ENCODE measurements at regions not wholly inside any gene's neighbourhood (a gene's known extent, or its start where the extent isn't known, plus 50 kb on each side); places are given as distances from the start of the nearest gene placed in this dataset.

DNA sequence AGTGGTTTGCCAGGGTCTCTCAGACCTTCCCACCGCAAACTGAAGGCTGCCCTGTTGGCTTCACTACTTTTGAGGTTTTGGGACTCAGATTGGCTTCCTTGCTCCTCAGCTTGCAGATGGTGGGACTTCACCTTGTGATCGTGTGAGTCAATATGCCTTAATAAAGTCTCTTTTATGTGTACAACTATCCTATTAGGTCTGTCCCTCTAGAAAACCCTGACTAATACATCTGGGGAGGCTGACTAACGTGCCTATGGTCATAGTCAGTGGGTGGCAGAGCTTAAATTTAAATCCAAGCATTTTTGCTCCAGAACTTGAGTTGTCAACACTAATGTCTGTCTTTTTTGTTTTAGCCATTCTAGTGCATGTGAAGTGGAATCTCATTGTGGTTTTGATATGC, 76.5 kb upstream of the CHODL start:
- Mint-ChIP-seq H3K36me3 (ENCODE audit: low read depth) (no peaks in the 10 kb centered on the region), H3K4me3 (no peak overlapping the region), H3K27ac (no peak overlapping the region), H3K4me1 (no peaks in the 10 kb centered on the region), H3K9me3 (no peaks in the 10 kb centered on the region), H3K27me3 (ENCODE audit: low read depth) (no peaks in the 10 kb centered on the region)
- no peak for TF ChIP-seq CTCF (IDR thresholded peaks at IDR 0.05; ENCODE audit: unreplicated experiment in 3 of 3)

- TF ChIP-seq CTCF (IDR thresholded peaks at IDR 0.05; ENCODE audit: unreplicated experiment in 3 of 3): no peak
- H3K4me3 Mint-ChIP-seq: no peak overlapping the region
- no peaks in the 10 kb centered on the region for H3K9me3 Mint-ChIP-seq
- H3K27ac Mint-ChIP-seq: no peak overlapping the region
- H3K27me3 Mint-ChIP-seq (ENCODE audit: low read depth): no peaks in the 10 kb centered on the region
- H3K4me1 Mint-ChIP-seq: no peaks in the 10 kb centered on the region
- H3K36me3 Mint-ChIP-seq (ENCODE audit: low read depth): no peaks in the 10 kb centered on the region
Measured at GRCh38 chr21:18164933-18165332, 79.7 kb upstream of the CHODL start.

DNA sequence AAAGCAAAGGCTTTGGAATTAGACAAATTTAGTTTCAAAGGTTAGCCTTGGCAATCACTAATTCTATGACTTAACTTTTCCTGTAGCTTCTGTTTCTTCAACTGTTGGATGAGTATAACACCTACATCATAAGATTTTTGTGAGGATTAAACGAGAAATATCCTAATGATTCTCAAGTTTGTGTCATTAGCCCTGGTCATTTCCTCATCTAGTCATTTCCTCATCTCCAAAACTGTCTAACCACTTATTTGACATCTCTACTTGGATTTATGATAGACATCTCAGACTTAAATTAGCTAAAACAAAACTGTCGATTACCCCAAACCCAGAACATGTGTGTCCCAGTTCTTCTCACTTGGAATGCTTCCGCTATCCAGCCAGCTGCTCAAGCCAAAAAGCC, 80.2 kb upstream of the CHODL start:
- no peak for TF ChIP-seq CTCF (IDR thresholded peaks at IDR 0.05; ENCODE audit: unreplicated experiment in 3 of 3)
- Mint-ChIP-seq H3K4me1 (no peaks in the 10 kb centered on the region), H3K27me3 (ENCODE audit: low read depth) (no peaks in the 10 kb centered on the region), H3K27ac (no peak overlapping the region), H3K9me3 (no peaks in the 10 kb centered on the region), H3K36me3 (ENCODE audit: low read depth) (no peaks in the 10 kb centered on the region), H3K4me3 (no peak overlapping the region)

DNA sequence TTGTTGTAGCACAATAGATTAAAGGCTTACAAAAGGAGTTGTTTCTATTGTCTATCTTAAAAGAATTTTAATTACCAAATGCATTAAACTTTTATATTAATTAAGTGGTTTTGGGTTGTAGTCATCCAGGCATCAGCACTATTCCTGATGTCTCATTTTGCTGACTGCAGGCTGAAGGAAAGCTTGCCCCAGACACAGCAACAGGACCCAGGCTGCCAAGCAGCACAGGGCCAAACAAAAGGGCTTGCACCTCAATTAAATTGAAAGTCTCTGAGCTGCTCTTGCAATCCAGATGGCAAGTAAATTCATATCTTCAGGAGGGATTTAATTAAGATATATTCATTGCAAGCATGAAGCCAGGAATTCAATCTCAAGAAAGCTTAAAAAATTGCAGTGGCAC, 80.7 kb upstream of the CHODL start:
- Mint-ChIP-seq H3K9me3 (no peaks in the 10 kb centered on the region), H3K27ac (no peak overlapping the region), H3K4me3 (no peak overlapping the region), H3K27me3 (ENCODE audit: low read depth) (no peaks in the 10 kb centered on the region), H3K36me3 (ENCODE audit: low read depth) (no peaks in the 10 kb centered on the region), H3K4me1 (no peaks in the 10 kb centered on the region)
- TF ChIP-seq CTCF (IDR thresholded peaks at IDR 0.05; ENCODE audit: unreplicated experiment in 3 of 3): no peak

DNA sequence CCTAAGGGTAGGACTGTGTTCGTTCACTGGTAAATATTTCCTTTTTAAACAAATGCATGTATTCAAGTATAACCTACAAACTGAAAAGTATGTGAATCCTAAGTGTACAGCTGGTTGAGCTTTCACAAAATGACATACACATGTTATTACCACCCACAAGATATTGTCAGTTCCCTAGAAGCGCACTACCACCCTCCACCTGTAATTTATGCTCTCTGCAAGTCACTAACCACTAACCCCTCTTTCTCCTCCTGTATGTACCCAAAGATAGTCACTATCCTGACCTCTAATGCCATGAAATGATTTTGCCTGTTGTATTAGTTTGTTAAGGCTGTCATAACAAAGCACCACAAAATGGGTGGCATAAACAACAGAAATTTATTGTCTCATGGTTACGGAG, 82.8 kb upstream of the CHODL start:
- Mint-ChIP-seq H3K4me3 (no peak overlapping the region), H3K27me3 (ENCODE audit: low read depth) (no peaks in the 10 kb centered on the region), H3K4me1 (no peaks in the 10 kb centered on the region), H3K36me3 (ENCODE audit: low read depth) (no peaks in the 10 kb centered on the region), H3K27ac (no peak overlapping the region), H3K9me3 (no peaks in the 10 kb centered on the region)
- no peak for TF ChIP-seq CTCF (IDR thresholded peaks at IDR 0.05; ENCODE audit: unreplicated experiment in 3 of 3)

DNA sequence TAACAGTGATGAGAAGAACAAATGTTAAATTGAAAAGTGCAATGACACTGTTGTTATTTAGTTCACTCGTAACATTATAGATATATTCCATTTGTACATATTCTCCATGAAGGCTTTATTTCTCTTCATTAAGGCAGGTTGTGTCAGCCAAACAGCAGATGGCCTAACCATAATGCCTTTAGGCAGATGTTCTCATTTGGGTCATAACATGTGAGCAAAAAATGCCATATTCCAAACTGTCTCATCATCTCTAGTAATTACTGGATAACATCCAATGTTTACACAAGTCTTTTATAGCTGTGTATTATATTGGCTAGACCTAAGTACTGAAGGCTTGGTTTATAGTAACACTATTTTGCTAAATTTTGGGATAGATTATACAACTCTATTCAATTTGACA, 87.2 kb upstream of the CHODL start:
- H3K36me3 Mint-ChIP-seq (ENCODE audit: low read depth): no peaks in the 10 kb centered on the region
- TF ChIP-seq CTCF (IDR thresholded peaks at IDR 0.05; ENCODE audit: unreplicated experiment in 3 of 3): no peak
- H3K9me3 Mint-ChIP-seq: peaks cover 3% of the 10 kb centered on the region
- H3K27ac Mint-ChIP-seq: no peak overlapping the region
- H3K4me1 Mint-ChIP-seq: no peaks in the 10 kb centered on the region
- no peaks in the 10 kb centered on the region for H3K27me3 Mint-ChIP-seq (ENCODE audit: low read depth)
- H3K4me3 Mint-ChIP-seq: no peak overlapping the region

Measured in nephron (organoid).